Keratinocyte (primary cell): ENCODE measurements at regions not wholly inside any gene's neighbourhood (a gene's known extent, or its start where the extent isn't known, plus 50 kb on each side); places are given as distances from the start of the nearest gene placed in this dataset.
"Not testable (repeated sequence)": the region's sequence is repeated elsewhere in the genome, so short reads cannot be mapped to it uniquely, and the experiment has no call there.

Source experiments
- DNase-seq: peaks from one replicate; pipeline ENCODE4 v3.0.0-alpha.2; 2011; ENCODE audit warnings: low read depth, missing footprints, low spot score
- FAIRE-seq: peaks from 2 replicates; lab custom pipeline; 2011; peaks lifted over from hg19 to GRCh38; lab: Jason Lieb, UNC
- H2AFZ ChIP-seq: 2 replicates; pipeline ENCODE4 v1.6.0; 2012; ENCODE audit warnings: low read length, control low read depth, inconsistent platforms; ENCODE audit not compliant: control insufficient read depth
- H3K27ac ChIP-seq: 2 replicates; pipeline ENCODE4 v1.5.1; 2011; ENCODE audit warnings: low read length; ENCODE audit not compliant: control insufficient read depth, insufficient read depth
- H3K27me3 ChIP-seq: 3 replicates; pipeline ENCODE4 v1.6.0; 2011; ENCODE audit warnings: low read length; ENCODE audit not compliant: control insufficient read depth, insufficient read depth; ENCODE audit errors: extremely low read depth
- H3K36me3 ChIP-seq, 2 experiments: 2 replicates in 1 of 2; 3 replicates in 1 of 2; pipeline ENCODE4 v1.5.1; 2011; ENCODE audit warnings: low read length in 2 of 2, mild to moderate bottlenecking in 1 of 2; ENCODE audit not compliant: control insufficient read depth in 2 of 2, insufficient read depth in 2 of 2; ENCODE audit errors: extremely low read depth in 1 of 2
- H3K4me1 ChIP-seq: 3 replicates; pipeline ENCODE4 v1.5.1; 2011; ENCODE audit warnings: low read length; ENCODE audit not compliant: control insufficient read depth, insufficient read depth; ENCODE audit errors: extremely low read depth
- H3K4me2 ChIP-seq: 3 replicates; pipeline ENCODE4 v1.6.0; 2011; ENCODE audit warnings: low read depth, low read length; ENCODE audit not compliant: control insufficient read depth, insufficient read depth; ENCODE audit errors: extremely low read depth
- H3K4me3 ChIP-seq, 3 experiments: fragments of 200-600 bp in 1 of 3; sonication (generic) in 1 of 3; 2 replicates in 2 of 3; 3 replicates in 1 of 3; pipeline ENCODE4 v1.5.1; 2011 to 2016; ENCODE audit warnings: low read length in 3 of 3, mild to moderate bottlenecking in 3 of 3, control low read depth in 2 of 3, inconsistent platforms in 1 of 3, low read depth in 1 of 3, mixed read lengths in 1 of 3, mixed run types in 1 of 3, moderate library complexity in 1 of 3; ENCODE audit not compliant: control insufficient read depth in 2 of 3, insufficient read depth in 2 of 3; ENCODE audit errors: extremely low read depth in 1 of 3
- H3K79me2 ChIP-seq: 2 replicates; pipeline ENCODE4 v1.6.0; 2012; ENCODE audit warnings: low read length; ENCODE audit not compliant: control insufficient read depth, insufficient read depth
- H3K9ac ChIP-seq: 3 replicates; pipeline ENCODE4 v1.6.0; 2011; ENCODE audit warnings: low read length; ENCODE audit not compliant: control insufficient read depth, insufficient read depth; ENCODE audit errors: extremely low read depth
- H3K9me1 ChIP-seq: 3 replicates; pipeline ENCODE4 v1.6.0; 2011; ENCODE audit warnings: low read length; ENCODE audit not compliant: control insufficient read depth, insufficient read depth; ENCODE audit errors: extremely low read depth
- H3K9me3 ChIP-seq: 2 replicates; pipeline ENCODE4 v1.5.1; 2012; ENCODE audit warnings: low read depth, low read length; ENCODE audit not compliant: control insufficient read depth
- H4K20me1 ChIP-seq: 3 replicates; pipeline ENCODE4 v1.6.0; 2011; ENCODE audit warnings: low read length; ENCODE audit not compliant: control insufficient read depth, insufficient read depth; ENCODE audit errors: extremely low read depth
- EZH2 ChIP-seq: IDR thresholded peaks from one replicate; pipeline ENCODE4 v1.6.1; 2012; ENCODE audit warnings: inconsistent platforms, mild to moderate bottlenecking, low read length, moderate library complexity
- dilution Hi-C: fragments of 300-500 bp; cut with MboI; formaldehyde crosslinking; loops from one replicate; pipeline ENCODE4 v1.7.0; 2020; ENCODE audit warnings: low sequenced_read_pairs; ENCODE audit not compliant: extremely low pct_ligation_motif_present
- small RNA-seq, 3 experiments: library from RNA; depleted of rRNA; stranded (forward); fragments of <200 nt; gene quantifications; one replicate each; pipeline ENCODE3, GENCODE V24; 2012; ENCODE audit warnings: low read depth in 3 of 3, low replicate concordance in 1 of 3; ENCODE audit not compliant: insufficient read length in 3 of 3
- TF ChIP-seq, protein P1 (sequence below), 3 experiments: IDR thresholded peaks in 1 of 3; conservative IDR thresholded peaks in 1 of 3; optimal IDR thresholded peaks in 1 of 3; 2 replicates in 2 of 3; 3 replicates in 1 of 3; pipeline versions ENCODE3 to v1.5.1; 2011; ENCODE audit warnings: low read length in 3 of 3, mild to moderate bottlenecking in 3 of 3, moderate library complexity in 2 of 3, control low read depth in 1 of 3, inconsistent platforms in 1 of 3; ENCODE audit not compliant: insufficient read depth in 2 of 3; ENCODE audit errors: extremely low read depth in 1 of 3

DNA sequence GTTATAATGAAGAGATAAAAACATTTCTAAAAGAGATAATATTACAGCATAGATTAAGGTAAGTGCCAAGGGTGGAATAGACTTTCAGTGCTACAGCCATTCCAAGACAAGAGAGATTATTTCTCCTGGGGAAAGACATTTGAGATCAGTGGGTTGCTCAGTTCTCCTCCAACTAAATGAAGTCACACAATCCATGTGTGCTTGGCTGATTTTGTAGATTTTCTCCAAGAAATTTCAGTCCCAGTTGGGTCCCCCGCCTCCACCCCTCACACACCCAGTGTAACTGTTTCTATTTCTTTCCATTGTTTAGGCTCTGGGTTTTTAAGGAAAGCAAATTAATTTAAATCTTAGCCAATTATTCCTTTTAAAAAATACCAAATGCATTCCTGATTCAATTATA lies 50.5 kb upstream of the KIF2A start:
- DNase-seq, H3K9ac ChIP-seq, FAIRE-seq, H3K79me2 ChIP-seq, H2AFZ ChIP-seq, H3K4me2 ChIP-seq, H3K27me3 ChIP-seq, H3K9me1 ChIP-seq, H3K27ac ChIP-seq, H3K4me1 ChIP-seq, H3K4me3 ChIP-seq, dilution Hi-C loops, H3K36me3 ChIP-seq, H3K9me3 ChIP-seq, H4K20me1 ChIP-seq: not testable (repeated sequence)

DNA sequence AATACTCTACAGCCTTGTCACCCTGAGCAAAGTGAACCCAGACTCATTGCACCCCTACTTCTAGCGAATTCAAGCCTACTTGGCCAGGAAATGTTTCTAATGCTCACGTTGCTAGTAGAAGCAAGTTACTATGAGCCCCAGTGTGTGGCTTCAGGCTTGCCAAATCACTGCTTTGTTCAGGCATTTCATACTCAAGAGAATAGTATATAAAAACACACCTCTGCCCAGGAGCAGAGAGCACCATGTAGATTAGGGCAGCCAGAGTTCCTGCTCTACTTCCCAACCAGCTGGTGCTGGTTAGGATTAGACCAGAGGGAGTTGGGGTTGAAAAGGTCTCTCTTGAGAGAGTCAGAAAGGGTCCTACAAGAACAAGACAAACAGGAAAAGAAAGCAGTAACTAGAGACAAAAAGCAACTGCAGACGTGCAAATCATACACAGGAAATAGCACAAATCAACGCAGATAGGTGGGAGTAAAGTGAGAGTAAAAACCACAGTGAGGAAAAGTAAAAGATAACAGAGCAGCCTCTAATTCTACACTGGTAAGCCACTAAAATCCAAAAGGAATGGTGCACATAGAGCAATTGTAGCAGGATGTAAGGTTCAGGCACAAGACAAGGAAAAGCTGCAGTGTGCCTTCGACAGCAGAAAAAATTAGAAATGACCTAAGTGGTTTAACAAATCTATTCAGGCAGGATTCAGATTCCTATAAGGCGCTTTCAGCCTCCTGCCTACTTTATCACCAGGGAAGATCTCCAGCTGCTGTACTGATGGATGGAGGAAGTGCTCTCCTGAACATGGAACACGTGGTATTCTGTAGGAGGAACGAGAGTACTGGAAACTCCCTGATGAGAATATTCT lies 49.6 kb upstream of the KIF2A start:
- Histone ChIP-seq H2AFZ (peak overlapping the region; percentile 83), H3K9me3 (no peaks in the 10 kb centered on the region), H3K9ac (no peak overlapping the region), H3K4me1 (peaks cover 5% of the 10 kb centered on the region), H3K4me3 (no peak overlapping the region), H3K27ac (no peak overlapping the region), H4K20me1 (no peaks in the 10 kb centered on the region), H3K36me3 (no peaks in the 10 kb centered on the region), H3K4me2 (peak overlapping the region; percentile 7), H3K9me1 (no peaks in the 10 kb centered on the region), H3K27me3 (no peaks in the 10 kb centered on the region), H3K79me2 (no peaks in the 10 kb centered on the region)
- dilution Hi-C loops = no loop called here
- FAIRE-seq = no peak
- TF ChIP-seq, protein P1, sequence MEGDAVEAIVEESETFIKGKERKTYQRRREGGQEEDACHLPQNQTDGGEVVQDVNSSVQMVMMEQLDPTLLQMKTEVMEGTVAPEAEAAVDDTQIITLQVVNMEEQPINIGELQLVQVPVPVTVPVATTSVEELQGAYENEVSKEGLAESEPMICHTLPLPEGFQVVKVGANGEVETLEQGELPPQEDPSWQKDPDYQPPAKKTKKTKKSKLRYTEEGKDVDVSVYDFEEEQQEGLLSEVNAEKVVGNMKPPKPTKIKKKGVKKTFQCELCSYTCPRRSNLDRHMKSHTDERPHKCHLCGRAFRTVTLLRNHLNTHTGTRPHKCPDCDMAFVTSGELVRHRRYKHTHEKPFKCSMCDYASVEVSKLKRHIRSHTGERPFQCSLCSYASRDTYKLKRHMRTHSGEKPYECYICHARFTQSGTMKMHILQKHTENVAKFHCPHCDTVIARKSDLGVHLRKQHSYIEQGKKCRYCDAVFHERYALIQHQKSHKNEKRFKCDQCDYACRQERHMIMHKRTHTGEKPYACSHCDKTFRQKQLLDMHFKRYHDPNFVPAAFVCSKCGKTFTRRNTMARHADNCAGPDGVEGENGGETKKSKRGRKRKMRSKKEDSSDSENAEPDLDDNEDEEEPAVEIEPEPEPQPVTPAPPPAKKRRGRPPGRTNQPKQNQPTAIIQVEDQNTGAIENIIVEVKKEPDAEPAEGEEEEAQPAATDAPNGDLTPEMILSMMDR (optimal IDR thresholded peaks at IDR 0.05 in 1 of 3, IDR thresholded peaks at IDR 0.05 in 1 of 3, conservative IDR thresholded peaks at IDR 0.05 in 1 of 3; ENCODE audit: extremely low read depth in 1 of 3, insufficient read depth in 2 of 3, low read length in 3 of 3) = no peak
- TF ChIP-seq EZH2 = no peak
- no peak for DNase-seq

Small RNAs in the stretch of these regions (small RNA-seq; reads per million reads assigned to genes)
- gene RN7SKP157 (0 reads per million in 3 experiments), gene RNU6-913P (0 to 0.25 (median 0) reads per million in 3 experiments)
